ENCODE measurements at regions not wholly inside any gene's neighbourhood (a gene's known extent, or its start where the extent isn't known, plus 50 kb on each side); places are given as distances from the start of the nearest gene placed in this dataset.

GRCh38 chr6:92169506-92169905, 1249.9 kb downstream of the EPHA7 start:
- Histone ChIP-seq H2BK5ac (ENCODE audit: low read depth, low read length) (no peak overlapping the region), H2AFZ (ENCODE audit: low read length) (no peak overlapping the region), H3K56ac (replicated peaks; ENCODE audit: insufficient read length, low read depth, low read length) (no peak overlapping the region), H2BK120ac (replicated peaks; ENCODE audit: low read depth, low read length) (no peak overlapping the region), H3K14ac (ENCODE audit: insufficient read length) (no peak overlapping the region), H2BK20ac (ENCODE audit: low read length) (no peak overlapping the region), H3K23me2 (ENCODE audit: low read depth, low read length) (no peaks in the 10 kb centered on the region), H4K5ac (ENCODE audit: insufficient read length, low read depth, low read length) (no peak overlapping the region), H3K18ac (ENCODE audit: extremely low read depth, low read length) (no peak overlapping the region), H2BK15ac (ENCODE audit: low read length) (no peak overlapping the region), H3K4ac (replicated peaks; ENCODE audit: insufficient read length, low read depth, low read length) (no peak overlapping the region), H3K9me3 (ENCODE audit: insufficient read depth in 2 of 2, low read depth in 1 of 2, low read length in 1 of 2) (no peaks in the 10 kb centered on the region), H3K4me3 (ENCODE audit: extremely low read depth in 1 of 4, insufficient read depth in 2 of 4, low read depth in 3 of 4, low read length in 4 of 4) (no peak overlapping the region), H3K27me3 (replicated peaks in 1 of 4; ENCODE audit: control insufficient read depth in 3 of 4, extremely low read depth in 1 of 4, insufficient read depth in 3 of 4, low read length in 3 of 4) (no peaks in the 10 kb centered on the region), H3K4me2 (ENCODE audit: insufficient read depth in 1 of 2, low read depth in 2 of 2, low read length in 2 of 2) (no peak overlapping the region), H3K27ac (ENCODE audit: low read depth, low read length) (no peak overlapping the region), H4K91ac (replicated peaks; ENCODE audit: insufficient read length, low read length) (no peak overlapping the region), H3K4me1 (replicated peaks in 1 of 4; ENCODE audit: control insufficient read depth in 3 of 4, insufficient read depth in 4 of 4, low read length in 3 of 4) (0 out of 7 replicates have a peak, but pooled peaks cover 0 to 5% (median 0%) of the 10 kb centered on the region in 4 experiments), H3K36me3 (ENCODE audit: control insufficient read depth in 2 of 4, insufficient read depth in 4 of 4, low read length in 3 of 4) (no peaks in the 10 kb centered on the region), H2BK12ac (ENCODE audit: low read depth, low read length) (no peak overlapping the region), H2AK5ac (ENCODE audit: low read depth, low read length) (no peak overlapping the region), H3K9ac (replicated peaks in 1 of 4; ENCODE audit: extremely low read depth in 1 of 4, low read depth in 3 of 4, low read length in 3 of 4) (no peak overlapping the region), H4K8ac (ENCODE audit: extremely low read depth, insufficient read depth, low read length) (no peak overlapping the region), H3K23ac (ENCODE audit: insufficient read length) (no peak overlapping the region), H3K79me2 (ENCODE audit: control insufficient read depth in 1 of 2, insufficient read depth in 2 of 2, low read length in 2 of 2) (no peaks in the 10 kb centered on the region), H3K79me1 (ENCODE audit: low read depth, low read length) (no peaks in the 10 kb centered on the region), H4K20me1 (replicated peaks in 1 of 2; ENCODE audit: control insufficient read depth in 1 of 2, insufficient read depth in 2 of 2, low read length in 2 of 2) (no peaks in the 10 kb centered on the region)
- CTCF ChIA-PET (ENCODE audit: partially characterized antibody), result no interaction called here
- 100% methylated on average over 1 of the region's 1 CpG; no CpG with 5 or more reads in 1 of the 2 experiments for WGBS, 2 experiments (ENCODE audit: extremely low coverage in 1 of 2, insufficient coverage in 1 of 2, insufficient read length in 1 of 2, insufficient replicate concordance in 2 of 2, low coverage in 1 of 2, low lambda C conversion rate in 2 of 2, missing lambda C conversion rate in 1 of 2)
- POLR2A ChIA-PET (ENCODE audit: partially characterized antibody), result no interaction called here
- FAIRE-seq, result no peak
- DNase-seq (ENCODE audit: low read depth in 1 of 2, low spot score in 2 of 2), result no peak
- TF ChIP-seq SP1 (IDR thresholded peaks at IDR 0.05; ENCODE audit: low read depth, low read length), result no peak
- no peak for TF ChIP-seq NRF1 (IDR thresholded peaks at IDR 0.05; ENCODE audit: low read depth, low read length)
- TF ChIP-seq SP4 (IDR thresholded peaks at IDR 0.05; ENCODE audit: low read length), result no peak
- no peak for TF ChIP-seq SIX5 (IDR thresholded peaks at IDR 0.05; ENCODE audit: low read depth, low read length)
- TF ChIP-seq TCF12 (IDR thresholded peaks at IDR 0.05; ENCODE audit: low read depth, low read length), result no peak
- TF ChIP-seq USF2 (IDR thresholded peaks at IDR 0.05; ENCODE audit: low read length), result no peak

All from H1 (cell line).